ENCODE measurements at regions not wholly inside any gene's neighbourhood (a gene's known extent, or its start where the extent isn't known, plus 50 kb on each side); places are given as distances from the start of the nearest gene placed in this dataset.

GRCh38 chr13:32850316-32851052 lies 165.7 kb upstream of the KL start:
- in situ Hi-C loops (cut with HindIII; ENCODE audit: low sequenced_read_pairs): no loop called here
- TF ChIP-seq CTCF (IDR thresholded peaks at IDR 0.05; ENCODE audit: low read depth, low read length, missing control alignments): no peak
- H3K4me3 ChIP-seq (ENCODE audit: low read depth, low read length): no peak overlapping the region
- no peak for DNase-seq (ENCODE audit: low read depth)

- TF ChIP-seq CTCF (IDR thresholded peaks at IDR 0.05; ENCODE audit: low read depth, low read length, missing control alignments): no peak
- DNase-seq (ENCODE audit: low read depth): no peak
- in situ Hi-C loops (cut with HindIII; ENCODE audit: low sequenced_read_pairs): no loop called here
- H3K4me3 ChIP-seq (ENCODE audit: low read depth, low read length): no peak overlapping the region
Measured at GRCh38 chr13:32851083-32852069, 164.8 kb upstream of the KL start.

GRCh38 chr13:32852526-32852925 lies 163.7 kb upstream of the KL start:
- no peak for TF ChIP-seq CTCF (IDR thresholded peaks at IDR 0.05; ENCODE audit: low read depth, low read length, missing control alignments)
- no peak overlapping the region for H3K4me3 ChIP-seq (ENCODE audit: low read depth, low read length)
- DNase-seq (ENCODE audit: low read depth): no peak
- in situ Hi-C loops (cut with HindIII; ENCODE audit: low sequenced_read_pairs): no loop called here

GRCh38 chr13:32857077-32857476 lies 159.1 kb upstream of the KL start:
- H3K4me3 ChIP-seq (ENCODE audit: low read depth, low read length): no peak overlapping the region
- DNase-seq (ENCODE audit: low read depth): no peak
- no peak for TF ChIP-seq CTCF (IDR thresholded peaks at IDR 0.05; ENCODE audit: low read depth, low read length, missing control alignments)
- in situ Hi-C loops (cut with HindIII; ENCODE audit: low sequenced_read_pairs): no loop called here

- no peak for DNase-seq (ENCODE audit: low read depth)
- TF ChIP-seq CTCF (IDR thresholded peaks at IDR 0.05; ENCODE audit: low read depth, low read length, missing control alignments): no peak
- H3K4me3 ChIP-seq (ENCODE audit: low read depth, low read length): no peak overlapping the region
- in situ Hi-C loops (cut with HindIII; ENCODE audit: low sequenced_read_pairs): no loop called here
Measured at GRCh38 chr13:32857689-32858088, 158.5 kb upstream of the KL start.

GRCh38 chr13:32859707-32860292 lies 156.4 kb upstream of the KL start:
- in situ Hi-C loops (cut with HindIII; ENCODE audit: low sequenced_read_pairs): no loop called here
- no peak overlapping the region for H3K4me3 ChIP-seq (ENCODE audit: low read depth, low read length)
- DNase-seq (ENCODE audit: low read depth): no peak
- no peak for TF ChIP-seq CTCF (IDR thresholded peaks at IDR 0.05; ENCODE audit: low read depth, low read length, missing control alignments)
